Ascending aorta (tissue), 2 donors: ENCODE measurements at regions not wholly inside any gene's neighbourhood (a gene's known extent, or its start where the extent isn't known, plus 50 kb on each side); places are given as distances from the start of the nearest gene placed in this dataset.

Experiments
- DNase-seq, 2 donors: peaks; one replicate each; pipeline ENCODE4 v3.0.0-alpha.2; 2019; ENCODE audit warnings: low spot score in 2 of 2
- H3K27ac ChIP-seq, 2 donors: fragments of 200-600 bp; sonication (generic); one replicate each; pipeline ENCODE4 v1.5.1; 2016 to 2017; ENCODE audit warnings: mild to moderate bottlenecking in 1 of 2
- H3K27me3 ChIP-seq: fragments of 200-600 bp; sonication (generic); one replicate; pipeline ENCODE4 v1.5.1; 2017
- H3K36me3 ChIP-seq, 2 donors: fragments of 200-600 bp; sonication (generic); one replicate each; pipeline ENCODE4 v1.5.1; 2016
- H3K4me1 ChIP-seq, 2 donors: fragments of 200-600 bp; sonication (generic); one replicate each; pipeline ENCODE4 v1.5.1; 2016 to 2017; ENCODE audit warnings: mild to moderate bottlenecking in 1 of 2
- H3K4me3 ChIP-seq, 2 donors: fragments of 200-600 bp; sonication (generic); one replicate each; pipeline ENCODE4 v1.5.1; 2016 to 2017; ENCODE audit warnings: mild to moderate bottlenecking in 1 of 2
- H3K9me3 ChIP-seq, 2 donors: fragments of 200-600 bp; sonication (generic); one replicate each; pipeline ENCODE4 v1.5.1; 2016
- intact Hi-C: fragments of 100-400 bp; cut with DNase I; formaldehyde crosslinking; loops from one replicate; pipeline ENCODE4 v1.15.1; 2023
- TF ChIP-seq, protein P1 (sequence below), 3 experiments: fragments of 200-600 bp in 2 of 3; fragments of 450-650 bp in 1 of 3; sonication (generic) in 2 of 3; IDR thresholded peaks; one replicate each; pipeline ENCODE4 v1.5.1; 2016 to 2019; ENCODE audit warnings: antibody characterized with exemption in 3 of 3, mild to moderate bottlenecking in 1 of 3, moderate library complexity in 1 of 3

DNA sequence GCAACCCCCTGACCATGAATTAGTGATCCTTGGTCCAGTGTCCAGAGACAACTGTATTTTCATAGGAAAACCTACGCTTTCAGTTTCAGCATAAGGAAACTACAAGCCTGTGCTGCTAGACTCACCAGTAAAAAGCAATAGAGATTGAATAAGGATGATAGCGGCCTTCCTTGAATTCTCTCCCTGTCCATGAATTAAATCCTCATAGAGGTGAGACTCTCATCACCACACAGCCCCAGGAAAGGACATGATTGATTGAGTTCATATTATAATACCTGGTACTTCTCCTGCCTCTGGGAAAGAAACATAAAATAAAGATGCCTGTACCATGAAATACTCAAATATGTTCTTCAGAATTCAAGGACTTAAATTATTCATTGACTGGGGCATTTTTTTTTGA, 146.3 kb upstream of the SPOPL start:
- Histone ChIP-seq H3K4me3 (no peak overlapping the region), H3K4me1 (peaks cover 2 to 5% of the 10 kb centered on the region in 2 donors), H3K27me3 (no peaks in the 10 kb centered on the region), H3K36me3 (no peaks in the 10 kb centered on the region), H3K27ac (no peak overlapping the region), H3K9me3 (no peaks in the 10 kb centered on the region)
- DNase-seq, result no peak
- intact Hi-C loops, result no loop called here
- TF ChIP-seq, protein P1, sequence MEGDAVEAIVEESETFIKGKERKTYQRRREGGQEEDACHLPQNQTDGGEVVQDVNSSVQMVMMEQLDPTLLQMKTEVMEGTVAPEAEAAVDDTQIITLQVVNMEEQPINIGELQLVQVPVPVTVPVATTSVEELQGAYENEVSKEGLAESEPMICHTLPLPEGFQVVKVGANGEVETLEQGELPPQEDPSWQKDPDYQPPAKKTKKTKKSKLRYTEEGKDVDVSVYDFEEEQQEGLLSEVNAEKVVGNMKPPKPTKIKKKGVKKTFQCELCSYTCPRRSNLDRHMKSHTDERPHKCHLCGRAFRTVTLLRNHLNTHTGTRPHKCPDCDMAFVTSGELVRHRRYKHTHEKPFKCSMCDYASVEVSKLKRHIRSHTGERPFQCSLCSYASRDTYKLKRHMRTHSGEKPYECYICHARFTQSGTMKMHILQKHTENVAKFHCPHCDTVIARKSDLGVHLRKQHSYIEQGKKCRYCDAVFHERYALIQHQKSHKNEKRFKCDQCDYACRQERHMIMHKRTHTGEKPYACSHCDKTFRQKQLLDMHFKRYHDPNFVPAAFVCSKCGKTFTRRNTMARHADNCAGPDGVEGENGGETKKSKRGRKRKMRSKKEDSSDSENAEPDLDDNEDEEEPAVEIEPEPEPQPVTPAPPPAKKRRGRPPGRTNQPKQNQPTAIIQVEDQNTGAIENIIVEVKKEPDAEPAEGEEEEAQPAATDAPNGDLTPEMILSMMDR (IDR thresholded peaks at IDR 0.05), result no peak

DNA sequence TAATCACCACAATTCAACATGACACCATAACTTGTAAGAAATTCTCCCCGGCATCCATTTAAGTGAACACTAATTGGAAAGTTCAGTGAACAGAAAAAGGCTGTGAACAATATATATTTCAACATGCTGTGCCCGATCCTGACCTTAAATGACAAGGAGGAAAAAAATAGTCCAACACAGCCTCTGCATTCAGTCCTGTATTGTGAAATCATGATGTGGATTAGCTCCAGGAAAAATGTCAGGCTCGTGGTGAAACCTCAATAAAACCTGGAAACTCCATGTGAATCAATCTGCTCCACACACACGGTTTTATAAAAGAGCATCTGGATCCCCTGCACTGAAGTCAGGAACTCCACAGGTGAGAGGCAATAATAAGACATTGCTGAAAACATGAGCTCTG, 145.4 kb upstream of the SPOPL start:
- H3K36me3 ChIP-seq, result no peaks in the 10 kb centered on the region
- TF ChIP-seq, protein P1 (IDR thresholded peaks at IDR 0.05), result no peak
- intact Hi-C loops, result no loop called here
- no peaks in the 10 kb centered on the region for H3K9me3 ChIP-seq
- H3K27ac ChIP-seq, result no peak overlapping the region
- H3K27me3 ChIP-seq, result no peaks in the 10 kb centered on the region
- peak overlapping the region; percentile 5 to 13 for H3K4me3 ChIP-seq
- H3K4me1 ChIP-seq, result peaks cover 2 to 5% of the 10 kb centered on the region in 2 donors
- peak in 1 of 2 donors; percentile 64 for DNase-seq

DNA sequence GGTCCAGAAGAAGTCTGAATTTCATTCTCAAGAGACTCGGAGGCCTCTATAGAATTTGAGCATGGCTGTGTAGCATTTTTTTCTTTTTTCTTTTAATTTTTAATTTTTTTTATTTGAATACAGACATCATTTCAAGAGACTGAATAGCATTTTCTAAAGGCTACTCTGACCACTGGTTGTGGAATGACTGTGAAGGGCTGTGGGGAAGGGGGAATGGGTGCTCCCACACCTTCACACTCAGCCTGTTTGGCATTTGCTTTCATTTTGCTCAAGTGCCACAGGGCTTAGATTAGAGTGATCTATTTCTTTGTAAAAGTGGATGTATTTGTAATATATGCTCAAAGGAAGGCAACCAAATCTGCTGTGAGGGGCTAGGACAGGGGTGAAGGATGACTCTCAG, 142.0 kb upstream of the SPOPL start:
- no peak for DNase-seq
- Histone ChIP-seq H3K36me3 (no peaks in the 10 kb centered on the region), H3K9me3 (no peaks in the 10 kb centered on the region), H3K27ac (no peak overlapping the region), H3K4me1 (peaks cover 2 to 9% of the 10 kb centered on the region in 2 donors), H3K4me3 (no peak overlapping the region), H3K27me3 (no peaks in the 10 kb centered on the region)
- TF ChIP-seq, protein P1 (IDR thresholded peaks at IDR 0.05), result no peak
- intact Hi-C loops, result no loop called here

DNA sequence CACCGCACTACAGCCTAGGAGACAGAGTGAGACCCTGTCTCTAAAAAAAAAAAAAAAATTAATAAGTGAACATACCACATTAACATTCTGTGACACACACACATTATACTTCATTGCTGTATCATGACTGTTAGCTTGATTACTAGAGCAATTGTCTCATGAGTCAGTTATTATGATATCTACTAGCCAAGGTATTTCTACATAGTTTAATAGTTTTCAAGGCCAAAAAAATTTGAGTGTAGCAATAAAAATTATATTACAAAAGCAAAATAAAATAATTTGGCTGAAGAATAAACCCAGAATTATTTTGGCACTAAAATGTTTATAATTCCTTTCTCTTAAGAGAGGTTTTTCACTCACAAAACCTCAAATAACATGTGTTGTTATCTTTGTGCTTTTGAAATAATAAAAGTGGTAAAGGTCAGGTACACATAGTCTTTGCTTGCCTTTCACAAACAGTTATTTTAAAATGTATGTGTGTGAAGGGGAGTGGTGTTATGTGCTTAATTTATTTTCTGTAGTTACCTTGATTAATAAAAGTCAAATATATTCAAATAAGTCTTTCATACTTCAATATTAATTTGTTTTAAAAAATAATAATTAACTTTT, 136.9 kb upstream of the SPOPL start:
- H3K9me3 ChIP-seq, result no peaks in the 10 kb centered on the region
- DNase-seq, result no peak
- no peaks in the 10 kb centered on the region for H3K27me3 ChIP-seq
- TF ChIP-seq, protein P1 (IDR thresholded peaks at IDR 0.05), result no peak
- H3K4me3 ChIP-seq, result no peak overlapping the region
- no peak overlapping the region for H3K27ac ChIP-seq
- H3K4me1 ChIP-seq, result peaks cover 0 to 13% of the 10 kb centered on the region in 2 donors
- H3K36me3 ChIP-seq, result no peaks in the 10 kb centered on the region
- intact Hi-C loops, result loop anchor here (5.0 kb wide), 2 partner anchors 127 to 397 kb away; no protein-coding TSS in a partner anchor

DNA sequence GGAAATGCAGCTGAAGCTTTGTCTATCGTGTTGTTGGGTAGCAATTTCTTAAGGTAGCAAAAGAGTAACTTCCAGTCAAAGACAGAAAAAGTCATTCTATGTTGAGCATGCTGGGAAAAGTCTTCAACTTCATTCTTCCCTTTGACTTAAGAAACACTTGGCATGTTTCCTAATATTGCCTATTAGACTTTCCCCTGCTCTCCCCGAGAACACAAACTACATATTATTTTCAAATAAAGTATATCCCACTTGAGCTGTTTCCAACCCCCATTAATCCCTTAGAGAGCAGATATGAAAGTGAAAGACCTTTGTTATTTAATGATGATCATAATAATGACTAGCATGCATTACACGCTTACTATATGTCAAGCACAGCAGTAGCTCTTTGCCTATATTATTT, 136.0 kb upstream of the SPOPL start:
- Histone ChIP-seq H3K36me3 (no peaks in the 10 kb centered on the region), H3K27me3 (no peaks in the 10 kb centered on the region), H3K9me3 (no peaks in the 10 kb centered on the region), H3K4me1 (peaks cover 0 to 13% of the 10 kb centered on the region in 2 donors), H3K27ac (no peak overlapping the region), H3K4me3 (no peak overlapping the region)
- DNase-seq, result no peak
- intact Hi-C loops, result loop anchor here (5.0 kb wide), 1 partner anchor 398 kb away; no protein-coding TSS in a partner anchor
- TF ChIP-seq, protein P1 (IDR thresholded peaks at IDR 0.05), result no peak
